Activated CD4-positive, alpha-beta T cell treated with anti-CD3 and anti-CD28 coated beads for 4 hours (primary cell): ENCODE measurements at regions not wholly inside any gene's neighbourhood (a gene's known extent, or its start where the extent isn't known, plus 50 kb on each side); places are given as distances from the start of the nearest gene placed in this dataset.
"Not testable (repeated sequence)": the region's sequence is repeated elsewhere in the genome, so short reads cannot be mapped to it uniquely, and the experiment has no call there.

Source experiments
- DNase-seq, 2 donors: peaks; one replicate each; pipeline ENCODE4 v3.0.0-alpha.2; 2020

GRCh38 chr3:102354818-102355515 lies 79.8 kb upstream of the ZPLD1 start:
- no peak for DNase-seq

DNA sequence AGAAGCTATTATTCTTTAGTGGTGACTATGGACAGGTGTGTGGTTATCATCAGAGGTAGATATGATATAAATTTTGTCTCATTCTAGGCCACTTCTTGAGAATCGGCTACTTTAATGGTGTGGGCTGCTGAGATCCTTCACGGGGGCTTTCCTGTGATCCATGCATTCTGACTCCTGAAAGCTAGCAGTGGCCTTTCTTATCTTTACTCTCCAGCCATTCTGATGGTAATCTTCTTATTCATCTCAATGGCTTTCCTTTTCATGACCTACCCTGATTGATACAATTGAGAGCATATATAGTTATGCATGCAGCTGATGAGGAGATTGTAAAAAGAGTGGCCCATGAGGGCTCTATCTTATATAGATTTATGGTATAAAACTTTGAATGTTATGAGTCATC lies 78.3 kb upstream of the ZPLD1 start:
- DNase-seq: no peak

- DNase-seq: not testable (repeated sequence)
Observed at GRCh38 chr3:102357313-102357712, 77.5 kb upstream of the ZPLD1 start.

- DNase-seq: no peak
Observed at GRCh38 chr3:102360183-102360860, 74.5 kb upstream of the ZPLD1 start.

DNA sequence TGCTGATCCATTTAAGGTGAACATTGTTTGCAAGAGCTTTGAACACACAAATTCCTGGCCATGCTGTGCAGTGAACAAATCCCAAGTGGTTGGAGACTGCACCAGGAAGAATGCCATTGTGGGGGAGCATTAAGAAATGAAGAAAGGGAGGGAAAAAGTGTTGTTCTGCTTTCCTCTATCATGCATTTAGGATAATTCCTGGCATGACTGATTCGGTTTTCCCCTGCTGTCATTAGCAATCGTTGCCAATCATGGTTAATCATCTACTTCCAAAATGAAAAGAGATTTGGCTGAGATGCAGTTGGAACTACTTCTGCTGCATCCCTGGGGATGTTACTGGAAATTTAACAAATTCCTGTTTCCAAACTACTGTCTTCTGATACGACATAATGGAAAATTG lies 73.7 kb upstream of the ZPLD1 start:
- DNase-seq: no peak

- not testable (repeated sequence) for DNase-seq
Observed at GRCh38 chr3:102366116-102366515, 68.7 kb upstream of the ZPLD1 start.

DNA sequence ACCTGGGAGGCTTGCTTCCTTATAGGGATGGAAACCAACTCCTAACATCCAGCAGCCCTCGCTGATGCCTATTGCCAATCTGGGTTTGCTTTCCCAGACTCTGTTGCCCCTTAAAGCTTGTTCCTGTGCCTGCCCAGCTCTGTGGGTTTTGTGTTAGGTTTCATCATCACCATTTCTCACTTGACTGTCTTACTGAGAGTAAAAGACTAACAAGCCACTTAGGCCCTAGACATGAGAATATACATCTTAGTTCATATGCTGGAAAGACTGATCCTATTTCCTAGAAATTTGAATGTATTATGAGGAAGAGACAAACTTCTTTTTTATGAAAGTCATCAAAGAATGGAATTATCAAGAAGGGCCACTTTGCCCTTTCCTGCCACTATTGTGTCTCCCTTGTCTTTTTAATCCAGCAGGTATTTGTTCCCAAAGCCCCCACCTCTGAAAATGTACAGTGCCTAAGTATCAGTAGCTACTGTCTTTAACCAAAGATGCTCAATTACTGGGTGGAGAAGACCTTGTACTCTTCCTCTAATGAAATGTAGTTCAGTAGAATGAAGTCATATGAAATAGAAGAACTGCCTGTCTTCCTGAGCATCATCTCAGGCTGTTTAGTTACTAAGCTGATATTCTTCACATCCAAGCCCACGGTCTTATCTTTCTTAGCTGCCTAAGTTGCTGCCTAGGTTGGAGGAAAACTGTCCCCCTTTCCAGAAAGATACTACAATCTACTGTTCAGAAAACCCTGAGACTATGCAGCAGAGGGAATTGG lies 59.8 kb upstream of the ZPLD1 start:
- DNase-seq: no peak

GRCh38 chr3:102378216-102378615 lies 56.6 kb upstream of the ZPLD1 start:
- DNase-seq: no peak

DNA sequence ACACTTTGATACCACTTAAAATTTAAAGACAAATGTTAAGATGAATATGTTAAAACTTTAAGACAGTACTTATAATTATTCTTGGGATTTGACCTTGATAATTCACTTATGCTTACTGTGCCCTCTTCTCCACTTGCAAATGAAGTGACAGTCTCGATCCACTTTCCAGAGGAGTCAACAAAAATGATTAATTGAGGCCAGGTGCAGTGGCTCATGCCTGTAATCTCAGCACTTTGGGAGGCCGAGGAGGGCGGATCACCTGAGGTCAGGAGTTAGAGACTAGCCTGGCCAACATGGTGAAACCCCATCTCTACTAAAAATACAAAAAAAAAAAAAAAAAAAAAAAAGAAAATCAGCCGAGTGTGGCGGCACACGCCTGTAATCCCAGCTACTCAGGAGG lies 52.6 kb upstream of the ZPLD1 start:
- not testable (repeated sequence) for DNase-seq
